ENCODE measurements at regions not wholly inside any gene's neighbourhood (a gene's known extent, or its start where the extent isn't known, plus 50 kb on each side); places are given as distances from the start of the nearest gene placed in this dataset.

GRCh38 chr21:35154788-35155187 is 105.7 kb upstream of the RUNX1 start:
- DNase-seq: no peak
- no peaks in the 10 kb centered on the region for H3K27me3 ChIP-seq (ENCODE audit: control insufficient read depth, insufficient read depth, low read length)
- Mint-ChIP-seq H3K27me3 (ENCODE audit: low read depth in 2 of 2) (no peaks in the 10 kb centered on the region), H3K4me1 (no peaks in the 10 kb centered on the region), H3K27ac (no peak overlapping the region), H3K4me3 (no peak overlapping the region), H3K9me3 (peaks cover 0 to 3% of the 10 kb centered on the region in 2 donors), H3K36me3 (no peaks in the 10 kb centered on the region)
- no peaks in the 10 kb centered on the region for H3K4me1 ChIP-seq (ENCODE audit: control insufficient read depth, insufficient read depth, low read length)
- WGBS (ENCODE audit: insufficient coverage): 91% methylated on average over 4 of the region's 6 CpGs
- H3K4me3 ChIP-seq (ENCODE audit: low read length): no peak overlapping the region
- peaks cover 5% of the 10 kb centered on the region for H3K9me3 ChIP-seq (ENCODE audit: control insufficient read depth, insufficient read depth, low read length)
- H3K27ac ChIP-seq (ENCODE audit: low read length): no peak overlapping the region
- intact Hi-C loops (cut with micrococcal nuclease): no loop called here
- no peak for TF ChIP-seq CTCF (IDR thresholded peaks at IDR 0.05)
- no peaks in the 10 kb centered on the region for H3K36me3 ChIP-seq (ENCODE audit: control insufficient read depth, insufficient read depth, low read length)
- no peak for ATAC-seq

- H3K36me3 Mint-ChIP-seq: no peaks in the 10 kb centered on the region
- no peak overlapping the region for H3K4me3 Mint-ChIP-seq
- no peaks in the 10 kb centered on the region for H3K36me3 ChIP-seq (ENCODE audit: control insufficient read depth, insufficient read depth, low read length)
- 91% methylated on average over 5 of the region's 5 CpGs for WGBS (ENCODE audit: insufficient coverage)
- H3K27me3 Mint-ChIP-seq (ENCODE audit: low read depth in 2 of 2): no peaks in the 10 kb centered on the region
- H3K27ac ChIP-seq (ENCODE audit: low read length): no peak overlapping the region
- intact Hi-C loops (cut with micrococcal nuclease): no loop called here
- peaks cover 5% of the 10 kb centered on the region for H3K9me3 ChIP-seq (ENCODE audit: control insufficient read depth, insufficient read depth, low read length)
- DNase-seq (no peak), ATAC-seq (no peak)
- no peak overlapping the region for H3K27ac Mint-ChIP-seq
- no peak overlapping the region for H3K4me3 ChIP-seq (ENCODE audit: low read length)
- no peaks in the 10 kb centered on the region for H3K4me1 ChIP-seq (ENCODE audit: control insufficient read depth, insufficient read depth, low read length)
- no peaks in the 10 kb centered on the region for H3K4me1 Mint-ChIP-seq
- no peak for TF ChIP-seq CTCF (IDR thresholded peaks at IDR 0.05)
- H3K9me3 Mint-ChIP-seq: peaks cover 0 to 3% of the 10 kb centered on the region in 2 donors
- H3K27me3 ChIP-seq (ENCODE audit: control insufficient read depth, insufficient read depth, low read length): no peaks in the 10 kb centered on the region
These were observed 104.6 kb upstream of the RUNX1 start for GRCh38 chr21:35153671-35154070.

GRCh38 chr21:35150562-35151226 is 101.6 kb upstream of the RUNX1 start:
- no peaks in the 10 kb centered on the region for H3K9me3 Mint-ChIP-seq
- TF ChIP-seq CTCF (IDR thresholded peaks at IDR 0.05): no peak
- DNase-seq (no peak), ATAC-seq (no peak)
- intact Hi-C loops (cut with micrococcal nuclease): no loop called here
- H3K27me3 ChIP-seq (ENCODE audit: control insufficient read depth, insufficient read depth, low read length): no peaks in the 10 kb centered on the region
- WGBS (ENCODE audit: insufficient coverage): 80% methylated on average over 1 of the region's 2 CpGs
- no peaks in the 10 kb centered on the region for H3K36me3 ChIP-seq (ENCODE audit: control insufficient read depth, insufficient read depth, low read length)
- no peak overlapping the region for H3K4me3 ChIP-seq (ENCODE audit: low read length)
- H3K4me3 Mint-ChIP-seq: no peak overlapping the region
- no peaks in the 10 kb centered on the region for H3K9me3 ChIP-seq (ENCODE audit: control insufficient read depth, insufficient read depth, low read length)
- no peaks in the 10 kb centered on the region for H3K4me1 ChIP-seq (ENCODE audit: control insufficient read depth, insufficient read depth, low read length)
- H3K27ac Mint-ChIP-seq: no peak overlapping the region
- no peaks in the 10 kb centered on the region for H3K36me3 Mint-ChIP-seq
- no peak overlapping the region for H3K27ac ChIP-seq (ENCODE audit: low read length)
- peaks cover 6% of the 10 kb centered on the region in 2 donors for H3K4me1 Mint-ChIP-seq
- no peaks in the 10 kb centered on the region for H3K27me3 Mint-ChIP-seq (ENCODE audit: low read depth in 2 of 2)

GRCh38 chr21:35149698-35150097 is 100.6 kb upstream of the RUNX1 start:
- WGBS (ENCODE audit: insufficient coverage): 89% methylated on average over 3 of the region's 3 CpGs
- intact Hi-C loops (cut with micrococcal nuclease): no loop called here
- Mint-ChIP-seq H3K9me3 (no peaks in the 10 kb centered on the region), H3K4me1 (peaks cover 6% of the 10 kb centered on the region in 2 donors), H3K36me3 (no peaks in the 10 kb centered on the region), H3K27me3 (ENCODE audit: low read depth in 2 of 2) (peaks cover 0 to 9% of the 10 kb centered on the region in 2 donors), H3K4me3 (no peak overlapping the region), H3K27ac (no peak overlapping the region)
- Histone ChIP-seq H3K27me3 (ENCODE audit: control insufficient read depth, insufficient read depth, low read length) (no peaks in the 10 kb centered on the region), H3K4me3 (ENCODE audit: low read length) (no peak overlapping the region), H3K36me3 (ENCODE audit: control insufficient read depth, insufficient read depth, low read length) (no peaks in the 10 kb centered on the region), H3K9me3 (ENCODE audit: control insufficient read depth, insufficient read depth, low read length) (no peaks in the 10 kb centered on the region), H3K27ac (ENCODE audit: low read length) (no peak overlapping the region), H3K4me1 (ENCODE audit: control insufficient read depth, insufficient read depth, low read length) (no peaks in the 10 kb centered on the region)
- TF ChIP-seq CTCF (IDR thresholded peaks at IDR 0.05): no peak
- DNase-seq (no peak), ATAC-seq (no peak)

Data from natural killer cell (primary cell).